Urothelium cell line (cell line): ENCODE measurements at regions not wholly inside any gene's neighbourhood (a gene's known extent, or its start where the extent isn't known, plus 50 kb on each side); places are given as distances from the start of the nearest gene placed in this dataset.

Source experiments
- DNase-seq: peaks from one replicate; pipeline ENCODE4 v3.0.0; 2011; ENCODE audit warnings: low spot score, mixed read lengths
- FAIRE-seq: peaks from 2 replicates; lab custom pipeline; 2011; peaks lifted over from hg19 to GRCh38; lab: Jason Lieb, UNC

DNA sequence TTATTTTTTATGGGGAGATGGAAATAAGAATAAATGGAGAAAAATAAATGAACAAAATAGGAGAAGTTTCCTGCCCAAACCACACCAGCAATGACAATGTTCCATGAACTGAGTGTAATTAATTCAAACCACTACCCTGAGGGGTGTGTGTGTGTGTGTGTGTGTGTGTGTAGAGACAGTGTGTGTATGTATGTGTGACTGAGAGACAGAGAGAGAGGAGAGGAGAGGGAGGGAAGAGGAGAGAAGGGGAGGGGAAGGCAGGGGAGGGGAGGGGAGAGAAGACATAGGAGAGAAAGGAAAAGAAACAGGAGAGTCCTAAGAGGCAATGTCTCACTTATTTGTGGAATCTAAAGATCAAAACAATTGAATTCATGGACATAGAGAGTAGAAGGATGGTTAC is 65.0 kb upstream of the POU2AF1 start:
- FAIRE-seq (no peak), DNase-seq (no peak)

DNA sequence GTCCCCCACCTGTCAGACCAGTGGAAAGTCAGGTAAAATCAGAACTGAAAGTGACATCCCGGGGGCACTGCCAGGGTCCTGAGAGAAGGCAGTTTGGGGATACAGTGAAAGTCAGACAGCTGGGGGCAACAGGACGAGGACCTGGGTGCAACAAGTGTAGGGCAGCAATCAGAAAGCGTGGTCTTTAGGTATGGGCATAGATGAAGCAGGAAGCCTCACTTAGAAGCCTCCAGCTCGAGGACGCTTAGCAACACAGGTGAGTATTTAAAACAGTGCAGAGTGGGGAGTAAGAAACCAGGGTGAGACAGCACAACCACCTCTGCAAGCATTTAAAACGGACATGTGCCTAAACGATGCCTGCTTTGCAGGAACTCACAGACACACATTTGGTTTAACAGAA is 64.6 kb upstream of the POU2AF1 start:
- DNase-seq: no peak
- FAIRE-seq: no peak

DNA sequence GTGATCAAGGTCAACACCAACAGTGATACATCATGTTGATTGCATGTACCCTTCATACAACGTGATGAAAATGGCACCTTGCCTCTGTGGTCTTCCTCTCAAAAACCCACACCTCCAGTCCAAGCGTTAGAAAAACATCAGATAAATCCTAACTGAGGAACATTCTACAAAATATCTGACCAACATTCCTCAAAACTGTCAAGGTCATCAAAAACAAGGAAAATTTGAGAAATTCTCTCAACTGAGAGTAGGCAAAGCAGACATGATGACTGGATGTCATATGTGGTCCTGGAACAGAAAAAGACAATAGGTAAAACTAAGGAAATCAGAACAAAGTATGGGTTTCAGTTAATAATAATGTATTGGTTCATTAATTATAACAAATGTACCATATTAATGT is 64.0 kb upstream of the POU2AF1 start:
- FAIRE-seq: no peak
- DNase-seq: no peak

DNA sequence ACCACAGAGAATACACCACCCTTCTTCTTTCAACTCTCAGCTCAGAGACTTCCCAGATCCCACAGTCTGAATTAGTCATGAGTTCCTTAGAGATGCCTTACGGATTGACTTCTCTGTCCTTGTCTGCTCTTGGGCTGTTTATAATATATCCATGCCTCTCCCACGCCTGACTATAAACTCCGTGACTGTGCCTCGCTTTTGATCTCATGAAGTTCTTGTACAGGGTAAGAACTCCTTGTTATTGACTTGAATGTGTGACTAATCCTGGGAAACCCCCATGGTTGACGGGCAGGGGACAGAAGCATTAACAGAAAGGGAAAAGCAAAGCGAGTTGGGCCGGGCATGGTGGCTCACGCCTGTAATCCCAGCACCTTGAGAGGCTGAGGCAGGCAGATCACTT is 62.4 kb upstream of the POU2AF1 start:
- FAIRE-seq (peak; percentile 50), DNase-seq (peak; percentile 40)

DNA sequence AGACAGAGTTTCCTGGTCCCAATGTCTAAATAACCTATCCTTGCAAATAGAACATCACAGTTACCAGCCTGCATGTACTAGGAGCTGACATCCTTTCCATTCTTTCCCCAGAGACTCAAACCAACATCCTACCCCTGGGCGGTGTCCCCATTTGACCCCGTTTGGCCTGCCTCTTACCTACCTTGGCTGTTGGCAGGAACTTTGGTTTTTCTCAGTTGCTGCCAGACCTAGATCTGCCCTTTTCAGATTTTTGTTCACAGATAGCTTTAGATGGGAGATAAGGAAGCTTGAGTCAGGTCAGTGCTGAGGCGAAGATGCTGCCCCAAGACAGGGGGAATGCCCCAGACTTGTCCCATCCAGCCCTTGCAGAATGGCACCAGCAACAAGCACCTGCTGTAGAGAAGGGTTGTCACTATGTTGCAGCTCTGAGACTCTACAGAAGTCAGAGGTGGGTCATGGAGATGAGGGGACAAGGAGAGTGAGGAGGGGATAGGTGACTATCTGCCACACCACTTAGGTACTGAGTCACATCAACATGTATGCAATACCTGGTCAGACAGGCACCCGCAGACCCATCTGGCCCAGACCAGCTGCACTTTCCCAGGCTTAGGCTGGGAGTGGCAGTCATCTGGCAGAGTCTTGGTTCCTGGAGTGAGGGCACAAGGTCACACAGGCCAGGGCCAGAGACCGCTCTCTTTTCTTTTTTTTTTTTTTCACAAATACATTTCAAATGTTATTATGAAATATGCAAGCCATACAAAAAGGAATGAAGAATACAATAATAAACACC is 61.5 kb upstream of the POU2AF1 start:
- no peak for DNase-seq
- FAIRE-seq: peak; percentile 37

DNA sequence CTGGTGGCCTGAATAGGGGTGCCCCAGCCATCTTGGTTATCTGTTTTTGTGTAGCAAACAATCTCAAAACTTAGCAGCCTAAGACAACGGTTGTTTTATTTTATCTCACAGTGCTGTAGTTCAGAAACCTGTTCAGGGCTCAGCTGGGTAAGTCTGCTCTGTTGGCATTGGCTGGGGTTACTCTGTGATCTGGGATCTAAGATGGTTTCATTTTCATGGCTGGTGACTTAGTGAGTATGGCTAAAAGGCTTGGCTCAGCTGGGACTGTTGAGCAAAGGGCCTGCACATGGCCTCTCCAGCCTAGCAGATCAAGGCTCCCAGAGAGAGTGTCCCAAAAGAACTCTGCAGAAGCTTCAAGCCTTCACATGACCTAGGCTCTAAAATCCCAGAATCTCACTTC is 60.8 kb upstream of the POU2AF1 start:
- DNase-seq: no peak
- FAIRE-seq: no peak

DNA sequence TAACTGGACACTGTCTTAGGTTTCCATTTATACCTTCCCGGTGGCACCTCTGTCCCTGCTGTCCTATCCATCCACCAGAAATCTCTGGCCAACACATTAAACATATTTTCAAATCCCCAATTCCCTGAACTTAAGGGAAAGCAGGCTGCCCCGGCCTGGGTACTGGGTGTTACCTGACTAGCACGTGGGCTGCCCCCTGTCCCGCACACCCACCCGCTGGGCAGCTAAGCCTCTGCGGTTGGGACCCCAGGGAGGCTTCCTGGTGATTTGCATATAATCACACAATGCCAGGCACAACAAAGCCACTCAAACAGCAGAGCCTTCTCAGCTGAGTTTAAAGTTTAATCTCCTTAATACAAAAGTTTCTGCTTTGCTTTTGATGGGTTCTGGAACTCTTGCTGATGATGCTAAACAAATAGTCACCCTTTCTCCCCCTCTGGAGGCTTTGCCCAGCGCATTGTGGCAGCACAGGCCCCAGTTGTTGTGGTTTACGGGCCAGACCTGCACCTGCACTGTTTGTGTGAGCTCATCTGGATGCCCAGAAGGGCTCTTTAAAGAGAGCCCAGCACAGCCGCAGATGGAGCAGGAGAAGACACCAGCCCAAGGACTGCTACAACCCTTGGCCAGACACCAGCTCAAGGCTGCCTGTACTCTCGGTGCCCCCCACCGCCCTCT is 59.9 kb upstream of the POU2AF1 start:
- FAIRE-seq (no peak), DNase-seq (no peak)

DNA sequence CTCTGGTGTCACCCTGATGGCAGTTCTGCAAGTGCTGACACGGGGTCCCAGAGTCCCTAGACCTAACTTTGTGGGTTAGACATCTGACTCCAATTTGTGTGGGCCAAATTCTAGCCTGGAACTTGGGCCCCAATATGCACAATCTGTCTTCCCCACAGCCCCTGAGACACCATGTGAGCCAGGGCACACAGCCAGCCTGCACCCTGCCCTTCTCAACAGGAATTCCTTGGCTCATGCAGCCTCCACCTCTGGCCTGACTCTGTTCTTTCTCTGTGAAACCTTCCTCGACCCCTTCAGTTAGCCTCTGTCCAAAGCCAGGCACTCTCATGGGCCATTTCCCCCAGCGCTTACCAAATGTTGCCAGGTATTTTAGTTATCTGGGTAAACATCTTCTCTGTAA is 59.1 kb upstream of the POU2AF1 start:
- FAIRE-seq: no peak
- DNase-seq: no peak

DNA sequence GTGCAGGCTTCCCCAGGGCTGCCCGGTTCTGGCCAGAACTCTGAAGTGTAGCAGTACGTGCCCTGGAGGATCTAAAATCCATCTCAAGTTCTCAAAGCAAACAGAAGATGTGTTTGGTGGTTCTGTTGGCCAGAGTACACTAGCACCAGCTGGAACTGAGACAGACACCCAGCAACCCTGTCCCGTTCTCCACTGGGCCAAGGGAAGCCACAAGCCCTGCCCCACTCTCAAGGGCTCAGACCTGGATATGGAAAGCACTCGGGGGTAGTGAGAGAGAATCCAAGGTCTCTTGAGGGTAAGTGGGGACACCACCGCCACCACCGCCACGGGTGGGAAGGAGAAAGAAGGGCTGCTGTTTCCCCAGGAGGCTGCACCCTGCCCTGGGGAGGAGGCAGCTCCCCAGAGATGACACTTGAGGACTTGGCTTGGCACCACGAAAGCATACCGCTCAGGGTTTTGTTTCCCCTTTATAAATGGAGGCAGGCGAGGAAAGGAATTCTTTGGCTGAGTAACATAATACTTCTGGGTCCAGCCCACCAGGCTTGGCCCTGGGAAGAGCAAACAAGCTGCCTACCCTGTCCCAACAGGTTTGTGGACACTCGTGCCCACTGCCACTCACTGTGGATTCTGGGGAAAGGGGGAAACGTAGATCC is 56.1 kb upstream of the POU2AF1 start:
- DNase-seq: no peak
- no peak for FAIRE-seq

DNA sequence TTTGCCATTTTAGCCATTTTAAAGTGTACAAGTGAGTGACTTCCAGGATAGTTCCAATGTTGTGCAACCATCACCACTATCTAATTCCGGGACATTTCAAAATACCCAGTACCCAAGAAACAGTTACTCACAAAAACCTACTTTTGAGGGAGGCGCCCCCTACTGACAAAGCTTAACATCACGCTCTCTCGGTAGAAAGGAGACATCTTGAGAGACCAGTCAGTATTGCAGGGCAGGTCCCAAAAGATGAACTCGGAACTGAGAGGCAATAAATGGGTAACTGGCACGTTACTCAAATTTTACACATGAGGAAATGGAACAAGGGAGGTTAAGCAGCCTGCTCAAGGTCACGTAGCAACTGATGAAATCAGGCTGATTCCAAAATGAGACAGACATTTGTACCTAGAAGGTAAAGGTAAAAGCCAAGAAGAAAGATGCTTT is 50.0 kb upstream of the POU2AF1 start:
- FAIRE-seq (peak; percentile 55), DNase-seq (peak; percentile 58)
